GM12865 (cell line): ENCODE measurements at regions not wholly inside any gene's neighbourhood (a gene's known extent, or its start where the extent isn't known, plus 50 kb on each side); places are given as distances from the start of the nearest gene placed in this dataset.

Experiments used
- DNase-seq: peaks from one replicate; pipeline ENCODE4 v3.0.0; 2010; ENCODE audit warnings: low read depth
- H3K4me3 ChIP-seq: 2 replicates; pipeline ENCODE4 v1.5.1; 2011; ENCODE audit warnings: mild to moderate bottlenecking, low read depth, low read length, control low read depth
- CTCF ChIP-seq: IDR thresholded peaks from 2 replicates; pipeline ENCODE4 v1.5.1; 2011; ENCODE audit warnings: low read length, control low read depth, low read depth, inconsistent platforms; ENCODE audit not compliant: insufficient read depth; ENCODE audit errors: missing control alignments

- TF ChIP-seq CTCF = no peak
These were observed 79.0 kb downstream of the TAF11L14 start for GRCh38 chr5:17713301-17713700.

GRCh38 chr5:17714186-17714585, 79.9 kb downstream of the TAF11L14 start:
- DNase-seq = no peak
- no peak for TF ChIP-seq CTCF
- no peak overlapping the region for H3K4me3 ChIP-seq

More at GRCh38 chr5:17713301-17713700, 79.0 kb downstream of the TAF11L14 start:
- no peak overlapping the region for H3K4me3 ChIP-seq
- DNase-seq = no peak

GRCh38 chr5:17719592-17719991, 85.3 kb downstream of the TAF11L14 start:
- no peak for TF ChIP-seq CTCF
- no peak for DNase-seq
- no peak overlapping the region for H3K4me3 ChIP-seq

- TF ChIP-seq CTCF = no peak
- DNase-seq = no peak
- H3K4me3 ChIP-seq = no peak overlapping the region
These were observed 85.8 kb downstream of the TAF11L14 start for GRCh38 chr5:17720071-17720470.

GRCh38 chr5:17723876-17724275, 89.6 kb downstream of the TAF11L14 start:
- no peak overlapping the region for H3K4me3 ChIP-seq
- TF ChIP-seq CTCF = no peak

GRCh38 chr5:17727098-17727497, 92.8 kb downstream of the TAF11L14 start:
- no peak for DNase-seq
- TF ChIP-seq CTCF = no peak
- H3K4me3 ChIP-seq = no peak overlapping the region

More at GRCh38 chr5:17723876-17724275, 89.6 kb downstream of the TAF11L14 start:
- DNase-seq = no peak

GRCh38 chr5:17730421-17730820, 96.2 kb downstream of the TAF11L14 start:
- H3K4me3 ChIP-seq = no peak overlapping the region
- no peak for TF ChIP-seq CTCF
- no peak for DNase-seq
